Nephron (organoid): ENCODE measurements at regions not wholly inside any gene's neighbourhood (a gene's known extent, or its start where the extent isn't known, plus 50 kb on each side); places are given as distances from the start of the nearest gene placed in this dataset.
A peak's percentile ranks its signal among the peaks of the same experiment; 100 is the strongest.

Experiments used
- H3K27ac Mint-ChIP-seq, 3 experiments: 2 replicates each; pipeline ENCODE4 v1.8.0; 2020; ENCODE audit warnings: mixed read lengths in 3 of 3, mild to moderate bottlenecking in 2 of 3, moderate library complexity in 1 of 3
- H3K27me3 Mint-ChIP-seq: 2 replicates; pipeline ENCODE4 v1.8.0; 2021; ENCODE audit warnings: low read depth, mild to moderate bottlenecking, moderate library complexity, mixed read lengths
- H3K36me3 Mint-ChIP-seq: 2 replicates; pipeline ENCODE4 v1.8.0; 2020; ENCODE audit warnings: low read depth, mixed read lengths
- H3K4me1 Mint-ChIP-seq: 2 replicates; pipeline ENCODE4 v1.8.0; 2020; ENCODE audit warnings: mixed read lengths
- H3K4me3 Mint-ChIP-seq, 3 experiments: 2 replicates each; pipeline ENCODE4 v1.8.0; 2020; ENCODE audit warnings: mild to moderate bottlenecking in 3 of 3, mixed read lengths in 3 of 3, moderate library complexity in 2 of 3
- H3K9me3 Mint-ChIP-seq: 2 replicates; pipeline ENCODE4 v1.8.0; 2020; ENCODE audit warnings: mixed read lengths
- TF ChIP-seq, protein P1 (sequence below), 3 experiments: fragments of 200-600 bp; sonication (generic); IDR thresholded peaks; one replicate each; pipeline ENCODE4 v1.5.0; 2021; ENCODE audit warnings: antibody characterized with exemption in 3 of 3; ENCODE audit not compliant: unreplicated experiment in 3 of 3

DNA sequence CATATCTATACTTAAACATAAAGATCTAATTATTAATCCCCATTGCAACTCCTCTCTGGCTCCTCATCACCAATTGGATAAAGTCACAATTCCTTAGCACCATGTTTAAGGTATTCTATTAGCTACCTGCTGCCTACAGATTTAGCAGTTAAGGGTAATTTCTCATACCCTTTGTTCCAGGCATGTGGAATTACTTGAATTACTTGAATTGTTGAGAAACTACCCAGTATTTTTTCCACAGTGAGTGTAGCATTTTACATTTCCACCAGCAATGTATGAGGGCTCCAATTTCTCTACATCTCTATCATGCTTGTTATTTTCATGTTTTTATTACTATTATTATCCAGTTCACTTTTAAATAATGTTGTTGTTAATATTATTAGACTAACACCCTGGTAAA, 86.4 kb downstream of the P2RY1 start:
- no peak overlapping the region for H3K27ac Mint-ChIP-seq
- H3K4me1 Mint-ChIP-seq = no peaks in the 10 kb centered on the region
- H3K36me3 Mint-ChIP-seq = no peaks in the 10 kb centered on the region
- TF ChIP-seq, protein P1, sequence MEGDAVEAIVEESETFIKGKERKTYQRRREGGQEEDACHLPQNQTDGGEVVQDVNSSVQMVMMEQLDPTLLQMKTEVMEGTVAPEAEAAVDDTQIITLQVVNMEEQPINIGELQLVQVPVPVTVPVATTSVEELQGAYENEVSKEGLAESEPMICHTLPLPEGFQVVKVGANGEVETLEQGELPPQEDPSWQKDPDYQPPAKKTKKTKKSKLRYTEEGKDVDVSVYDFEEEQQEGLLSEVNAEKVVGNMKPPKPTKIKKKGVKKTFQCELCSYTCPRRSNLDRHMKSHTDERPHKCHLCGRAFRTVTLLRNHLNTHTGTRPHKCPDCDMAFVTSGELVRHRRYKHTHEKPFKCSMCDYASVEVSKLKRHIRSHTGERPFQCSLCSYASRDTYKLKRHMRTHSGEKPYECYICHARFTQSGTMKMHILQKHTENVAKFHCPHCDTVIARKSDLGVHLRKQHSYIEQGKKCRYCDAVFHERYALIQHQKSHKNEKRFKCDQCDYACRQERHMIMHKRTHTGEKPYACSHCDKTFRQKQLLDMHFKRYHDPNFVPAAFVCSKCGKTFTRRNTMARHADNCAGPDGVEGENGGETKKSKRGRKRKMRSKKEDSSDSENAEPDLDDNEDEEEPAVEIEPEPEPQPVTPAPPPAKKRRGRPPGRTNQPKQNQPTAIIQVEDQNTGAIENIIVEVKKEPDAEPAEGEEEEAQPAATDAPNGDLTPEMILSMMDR (IDR thresholded peaks at IDR 0.05; ENCODE audit: unreplicated experiment in 3 of 3) = no peak
- H3K9me3 Mint-ChIP-seq = no peaks in the 10 kb centered on the region
- H3K4me3 Mint-ChIP-seq = no peak overlapping the region
- no peaks in the 10 kb centered on the region for H3K27me3 Mint-ChIP-seq

DNA sequence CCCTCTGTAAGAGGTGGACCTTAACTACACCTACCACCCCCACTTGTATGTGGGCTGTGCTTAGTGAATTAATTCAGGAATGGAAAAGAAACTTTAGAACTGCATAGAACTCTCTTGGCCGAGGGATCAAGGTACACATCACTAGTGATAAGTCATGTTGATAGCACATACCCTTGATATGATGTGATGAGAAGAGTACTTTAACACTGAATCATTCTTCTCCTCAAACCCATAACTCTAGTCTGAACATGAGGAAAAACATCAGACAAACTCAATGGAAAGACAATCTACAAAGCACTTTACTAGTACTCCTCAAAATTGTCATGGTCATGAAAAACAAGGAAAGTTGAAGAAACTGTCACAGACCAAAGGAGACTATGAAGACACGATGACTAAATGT, 87.6 kb downstream of the P2RY1 start:
- no peaks in the 10 kb centered on the region for H3K36me3 Mint-ChIP-seq
- H3K4me3 Mint-ChIP-seq = no peak overlapping the region
- TF ChIP-seq, protein P1 (IDR thresholded peaks at IDR 0.05; ENCODE audit: unreplicated experiment in 3 of 3) = no peak
- H3K4me1 Mint-ChIP-seq = peaks cover 7% of the 10 kb centered on the region
- H3K9me3 Mint-ChIP-seq = peaks cover 2% of the 10 kb centered on the region
- no peak overlapping the region for H3K27ac Mint-ChIP-seq
- H3K27me3 Mint-ChIP-seq = no peaks in the 10 kb centered on the region

DNA sequence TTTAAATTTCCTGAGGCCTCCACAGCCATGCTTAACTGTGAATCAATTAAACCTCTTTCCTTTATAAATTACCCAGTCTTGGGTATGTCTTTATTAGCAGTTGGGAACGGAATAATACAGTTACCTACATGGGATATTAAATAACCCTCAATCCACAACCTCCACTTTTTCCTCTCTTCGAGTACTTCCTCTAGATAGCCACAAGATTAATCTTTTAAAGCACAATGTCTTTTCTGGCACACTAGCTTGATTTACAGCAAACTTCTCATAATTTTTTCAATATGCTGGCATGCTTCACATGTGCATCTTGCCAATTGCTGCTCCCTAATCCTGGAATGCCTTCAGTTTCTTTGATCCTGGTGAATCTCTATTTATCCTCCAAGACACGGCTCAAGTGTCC, 92.2 kb downstream of the P2RY1 start:
- H3K4me1 Mint-ChIP-seq = peaks cover 7% of the 10 kb centered on the region
- H3K27ac Mint-ChIP-seq = peak overlapping the region in 1 of 3 experiments; percentile 2
- H3K9me3 Mint-ChIP-seq = peaks cover 2% of the 10 kb centered on the region

DNA sequence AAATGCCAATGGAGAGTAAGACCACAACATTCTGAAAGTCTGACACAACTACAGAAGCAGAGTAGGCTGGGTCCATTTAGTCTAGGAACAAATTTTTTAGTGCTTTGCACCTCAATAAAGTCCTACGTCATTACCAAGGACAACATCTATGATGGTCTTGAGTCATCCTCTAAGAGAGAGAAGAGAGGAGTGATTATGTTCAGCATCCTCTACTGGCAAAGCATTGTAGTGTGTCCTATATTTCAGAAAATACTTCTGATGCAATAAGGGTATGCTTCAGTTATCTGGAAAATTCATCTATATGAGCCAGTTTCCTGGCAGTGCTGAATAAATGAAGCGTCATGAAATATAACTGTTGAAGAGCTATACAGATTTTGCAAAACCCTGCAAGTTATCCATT, 95.6 kb downstream of the P2RY1 start:
- H3K9me3 Mint-ChIP-seq = peaks cover 2% of the 10 kb centered on the region
- TF ChIP-seq, protein P1 (IDR thresholded peaks at IDR 0.05; ENCODE audit: unreplicated experiment in 3 of 3) = no peak
- peaks cover 4% of the 10 kb centered on the region for H3K27me3 Mint-ChIP-seq
- H3K4me1 Mint-ChIP-seq = peaks cover 7% of the 10 kb centered on the region
- H3K36me3 Mint-ChIP-seq = no peaks in the 10 kb centered on the region
- no peak overlapping the region for H3K4me3 Mint-ChIP-seq
- no peak overlapping the region for H3K27ac Mint-ChIP-seq

More for the DNA sequence above, 92.2 kb downstream of the P2RY1 start:
- H3K4me3 Mint-ChIP-seq = no peak overlapping the region
- TF ChIP-seq, protein P1 (IDR thresholded peaks at IDR 0.05; ENCODE audit: unreplicated experiment in 3 of 3) = no peak
- H3K27me3 Mint-ChIP-seq = no peaks in the 10 kb centered on the region
- H3K36me3 Mint-ChIP-seq = no peaks in the 10 kb centered on the region

DNA sequence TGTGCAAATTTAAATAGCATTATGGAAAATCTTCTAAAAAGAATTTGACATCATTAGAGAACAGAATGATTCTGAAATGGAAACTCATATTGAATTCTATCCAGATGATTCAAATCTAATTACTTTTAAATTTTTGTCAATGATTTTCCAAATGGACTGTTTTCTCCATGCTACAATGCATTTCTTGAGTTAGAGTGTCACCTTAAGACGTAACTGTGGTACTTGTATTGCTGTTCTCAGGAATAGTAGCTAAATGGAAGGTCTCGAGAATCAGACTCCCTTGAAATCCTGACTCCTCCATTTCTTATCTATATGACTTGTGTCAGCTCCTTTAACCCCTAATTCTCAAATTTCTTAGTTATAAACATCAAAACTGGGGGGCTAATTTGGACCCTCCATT, 102.3 kb downstream of the P2RY1 start:
- Mint-ChIP-seq H3K4me3 (no peak overlapping the region), H3K27me3 (peaks cover 3% of the 10 kb centered on the region), H3K4me1 (peaks cover 5% of the 10 kb centered on the region), H3K9me3 (no peaks in the 10 kb centered on the region), H3K36me3 (no peaks in the 10 kb centered on the region), H3K27ac (no peak overlapping the region)
- TF ChIP-seq, protein P1 (IDR thresholded peaks at IDR 0.05; ENCODE audit: unreplicated experiment in 3 of 3) = peak; percentile 28 to 44 (median 31)

DNA sequence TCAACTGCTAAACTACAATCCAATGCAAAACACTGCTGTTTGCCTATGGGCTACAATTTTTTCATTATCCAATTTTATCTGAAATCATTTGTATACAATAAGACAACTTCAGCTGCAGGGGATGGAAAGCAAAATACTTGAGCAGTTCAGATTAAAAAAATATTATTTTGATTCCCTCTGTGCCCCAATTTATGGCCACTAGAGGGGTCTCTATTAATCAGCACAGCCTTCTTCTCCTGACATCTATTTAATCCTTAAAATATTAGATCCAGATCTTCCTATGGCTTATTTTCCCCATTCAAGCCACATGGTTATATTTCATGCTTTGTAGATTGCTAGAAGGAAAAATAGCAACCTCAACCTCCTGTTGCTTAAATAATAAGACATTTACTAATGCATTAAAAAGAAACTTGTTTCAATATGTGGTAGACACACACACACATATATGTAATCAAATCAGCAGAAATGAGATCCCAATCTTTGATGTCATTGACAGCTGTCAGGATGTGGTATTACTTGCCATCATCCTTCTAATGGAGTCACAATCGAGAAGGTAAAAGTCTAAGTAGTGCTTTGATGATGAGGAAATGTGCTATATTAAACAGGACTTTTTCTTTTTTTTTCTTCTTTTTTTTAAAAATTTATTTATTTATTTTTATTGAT, 104.2 kb downstream of the P2RY1 start:
- TF ChIP-seq, protein P1 (IDR thresholded peaks at IDR 0.05; ENCODE audit: unreplicated experiment in 3 of 3) = no peak
- peaks cover 20% of the 10 kb centered on the region for H3K4me1 Mint-ChIP-seq
- H3K4me3 Mint-ChIP-seq = no peak overlapping the region
- H3K36me3 Mint-ChIP-seq = no peaks in the 10 kb centered on the region
- H3K27me3 Mint-ChIP-seq = no peaks in the 10 kb centered on the region
- H3K27ac Mint-ChIP-seq = no peak overlapping the region
- no peaks in the 10 kb centered on the region for H3K9me3 Mint-ChIP-seq
